HCEC 1CT (cell line): ENCODE measurements at regions not wholly inside any gene's neighbourhood (a gene's known extent, or its start where the extent isn't known, plus 50 kb on each side); places are given as distances from the start of the nearest gene placed in this dataset.
"Not testable (repeated sequence)": the region's sequence is repeated elsewhere in the genome, so short reads cannot be mapped to it uniquely, and the experiment has no call there.

Experiments used
- DNase-seq: peaks from one replicate; pipeline ENCODE4 v3.0.0-alpha.2; 2017

- DNase-seq, result no peak
Measured at GRCh38 chr3:156050918-156051317, 69.5 kb upstream of the KCNAB1 start.

- no peak for DNase-seq
Measured at GRCh38 chr3:156051651-156052050, 68.7 kb upstream of the KCNAB1 start.

- DNase-seq, result no peak
Measured at GRCh38 chr3:156052115-156052514, 68.3 kb upstream of the KCNAB1 start.

- DNase-seq, result no peak
Measured at GRCh38 chr3:156059950-156060501, 60.4 kb upstream of the KCNAB1 start.

- not testable (repeated sequence) for DNase-seq
Measured at GRCh38 chr3:156068151-156068550, 52.2 kb upstream of the KCNAB1 start.

- DNase-seq, result no peak
Measured at GRCh38 chr3:156070028-156070427, 50.4 kb upstream of the KCNAB1 start.
